Caco-2 (cell line): ENCODE measurements at regions not wholly inside any gene's neighbourhood (a gene's known extent, or its start where the extent isn't known, plus 50 kb on each side); places are given as distances from the start of the nearest gene placed in this dataset.

Experiments used
- BruUV-seq: library from RNA; stranded (reverse); fragments of 400-500 nt; replicated peaks from 2 replicates; lab custom pipeline; 2021; lab: Mats Ljungman, UMichigan
- CTCF ChIA-PET: fragments of 300-600 bp; sonication (Branson Sonifier 250); formaldehyde crosslinking; loops from one replicate; lab custom pipeline; 2022; ENCODE audit warnings: antibody characterized with exemption; lab: Charles Lee
- POLR2A ChIA-PET: fragments of 300-600 bp; sonication (Branson Sonifier 250); formaldehyde crosslinking; loops from one replicate; lab custom pipeline; 2022; ENCODE audit warnings: antibody characterized with exemption; lab: Charles Lee
- DNase-seq, 2 experiments: peaks; one replicate each; pipeline versions ENCODE4 v3.0.0 to v3.0.0-alpha.2; 2020 to 2022
- H3K27me3 ChIP-seq: replicated peaks from 2 replicates; pipeline ENCODE4 v1.6.0; 2011; ENCODE audit warnings: low read length; ENCODE audit not compliant: control insufficient read depth, insufficient read depth
- H3K36me3 ChIP-seq: 2 replicates; pipeline ENCODE4 v1.5.1; 2011; ENCODE audit warnings: low read length; ENCODE audit not compliant: control insufficient read depth, insufficient read depth
- H3K4me1 ChIP-seq: fragments of 250-450 bp; sonication (Bioruptor Pico); 2 replicates; pipeline ENCODE4 v1.5.1; 2020; ENCODE audit warnings: mild to moderate bottlenecking
- H3K4me3 ChIP-seq: 2 replicates; pipeline ENCODE4 v1.5.1; 2011; ENCODE audit warnings: low read depth, mild to moderate bottlenecking, control low read depth, low read length
- H3K9me3 ChIP-seq: fragments of 250-450 bp; sonication (Bioruptor Pico); 2 replicates; pipeline ENCODE4 v1.5.1; 2020; ENCODE audit warnings: mild to moderate bottlenecking, moderate library complexity
- H3K27ac Mint-ChIP-seq: one replicate; pipeline ENCODE4 v1.8.0; 2022; ENCODE audit warnings: mixed read lengths; ENCODE audit not compliant: unreplicated experiment
- H3K27me3 Mint-ChIP-seq: one replicate; pipeline ENCODE4 v1.8.0; 2022; ENCODE audit warnings: mixed read lengths; ENCODE audit not compliant: insufficient read depth, unreplicated experiment
- H3K36me3 Mint-ChIP-seq: one replicate; pipeline ENCODE4 v1.8.0; 2022; ENCODE audit warnings: mild to moderate bottlenecking, mixed read lengths; ENCODE audit not compliant: insufficient read depth, unreplicated experiment
- H3K4me1 Mint-ChIP-seq: one replicate; pipeline ENCODE4 v1.8.0; 2022; ENCODE audit warnings: low read depth, mixed read lengths; ENCODE audit not compliant: unreplicated experiment
- H3K4me3 Mint-ChIP-seq: one replicate; pipeline ENCODE4 v1.8.0; 2022; ENCODE audit warnings: mild to moderate bottlenecking, moderate library complexity, mixed read lengths; ENCODE audit not compliant: unreplicated experiment
- H3K9me3 Mint-ChIP-seq: one replicate; pipeline ENCODE4 v1.8.0; 2022; ENCODE audit warnings: mixed read lengths; ENCODE audit not compliant: unreplicated experiment
- CTCF ChIP-seq, 2 experiments: fragments of 200-600 bp in 1 of 2; IDR thresholded peaks; 1 replicate in 1 of 2; 2 replicates in 1 of 2; pipeline versions ENCODE4 v1.5.1 to v1.8.0; 2011 to 2022; ENCODE audit warnings: antibody characterized with exemption in 1 of 2, control low read depth in 1 of 2, inconsistent platforms in 1 of 2, low read depth in 1 of 2, low read length in 1 of 2, mild to moderate bottlenecking in 1 of 2, moderate library complexity in 1 of 2; ENCODE audit not compliant: insufficient read depth in 1 of 2, severe bottlenecking in 1 of 2, unreplicated experiment in 1 of 2
- intact Hi-C: fragments of 100-400 bp; cut with micrococcal nuclease; formaldehyde crosslinking; loops from one replicate; pipeline ENCODE4 v1.10.0; 2022; ENCODE audit not compliant: unreplicated experiment

GRCh38 chr1:47558601-47559593 lies 121.1 kb downstream of the FOXD2 start:
- Histone ChIP-seq H3K9me3 (no peaks in the 10 kb centered on the region), H3K27me3 (no peaks in the 10 kb centered on the region), H3K4me1 (peaks cover 17% of the 10 kb centered on the region), H3K4me3 (no peak overlapping the region), H3K36me3 (no peaks in the 10 kb centered on the region)
- no peak for TF ChIP-seq CTCF (IDR thresholded peaks at IDR 0.05; ENCODE audit: insufficient read depth in 1 of 2, low read depth in 1 of 2, low read length in 1 of 2, severe bottlenecking in 1 of 2, unreplicated experiment in 1 of 2)
- Mint-ChIP-seq H3K36me3 (no peaks in the 10 kb centered on the region), H3K27ac (no peak overlapping the region), H3K27me3 (no peaks in the 10 kb centered on the region), H3K4me3 (no peak overlapping the region), H3K4me1 (peaks cover 26% of the 10 kb centered on the region), H3K9me3 (no peaks in the 10 kb centered on the region)
- intact Hi-C loops = no loop called here
- no peak for DNase-seq
- BruUV-seq = no TSS peak
- ChIA-PET CTCF (interaction anchor here (1.9 kb wide), 1 partner anchor 122 kb away, joined by 6 read pairs; the partner anchor contains the start of gene FOXD2), POLR2A (no interaction called here)

GRCh38 chr1:47559944-47560695 lies 122.3 kb downstream of the FOXD2 start:
- POLR2A ChIA-PET = no interaction called here
- H3K4me1 ChIP-seq = peaks cover 12% of the 10 kb centered on the region
- CTCF ChIA-PET = interaction anchor here (1.9 kb wide), 1 partner anchor 123 kb away, joined by 6 read pairs; the partner anchor contains the start of gene FOXD2
- BruUV-seq = no TSS peak
- intact Hi-C loops = no loop called here
- no peak for TF ChIP-seq CTCF (IDR thresholded peaks at IDR 0.05; ENCODE audit: insufficient read depth in 1 of 2, low read depth in 1 of 2, low read length in 1 of 2, severe bottlenecking in 1 of 2, unreplicated experiment in 1 of 2)
- no peak overlapping the region for H3K4me3 ChIP-seq
- peaks cover 23% of the 10 kb centered on the region for H3K4me1 Mint-ChIP-seq
- no peak overlapping the region for H3K4me3 Mint-ChIP-seq
- no peaks in the 10 kb centered on the region for H3K36me3 ChIP-seq
- no peaks in the 10 kb centered on the region for H3K36me3 Mint-ChIP-seq
- DNase-seq = no peak
- H3K27me3 ChIP-seq = no peaks in the 10 kb centered on the region
- no peaks in the 10 kb centered on the region for H3K27me3 Mint-ChIP-seq
- H3K27ac Mint-ChIP-seq = no peak overlapping the region
- no peaks in the 10 kb centered on the region for H3K9me3 Mint-ChIP-seq
- no peaks in the 10 kb centered on the region for H3K9me3 ChIP-seq

- no peaks in the 10 kb centered on the region for H3K36me3 ChIP-seq
- H3K27me3 Mint-ChIP-seq = no peaks in the 10 kb centered on the region
- CTCF ChIA-PET = interaction anchor here (0.8 kb wide), 1 partner anchor 9 kb away, joined by 3 read pairs; no protein-coding TSS in a partner anchor
- peaks cover 16% of the 10 kb centered on the region for H3K4me1 Mint-ChIP-seq
- H3K27ac Mint-ChIP-seq = no peak overlapping the region
- H3K27me3 ChIP-seq = no peaks in the 10 kb centered on the region
- no peaks in the 10 kb centered on the region for H3K9me3 ChIP-seq
- intact Hi-C loops = no loop called here
- no TSS peak for BruUV-seq
- TF ChIP-seq CTCF (IDR thresholded peaks at IDR 0.05; ENCODE audit: insufficient read depth in 1 of 2, low read depth in 1 of 2, low read length in 1 of 2, severe bottlenecking in 1 of 2, unreplicated experiment in 1 of 2) = no peak
- no peak overlapping the region for H3K4me3 ChIP-seq
- H3K36me3 Mint-ChIP-seq = no peaks in the 10 kb centered on the region
- POLR2A ChIA-PET = no interaction called here
- peaks cover 4% of the 10 kb centered on the region; the same call in 1 of the 2 replicates for H3K4me1 ChIP-seq
- no peak overlapping the region for H3K4me3 Mint-ChIP-seq
- DNase-seq = no peak
- no peaks in the 10 kb centered on the region for H3K9me3 Mint-ChIP-seq
These were observed 123.7 kb downstream of the FOXD2 start for GRCh38 chr1:47561523-47562007.
